K562 (cell line): ENCODE measurements at regions not wholly inside any gene's neighbourhood (a gene's known extent, or its start where the extent isn't known, plus 50 kb on each side); places are given as distances from the start of the nearest gene placed in this dataset.

Experiments used
- ATAC-seq: fragments of 200-7000 bp; cut with Tn5 transposase; 3 replicates; pipeline ENCODE4 v1.9.1; 2020; ENCODE audit warnings: moderate library complexity
- BruUV-seq: library from RNA; stranded (reverse); fragments of 400-500 nt; replicated peaks from 2 replicates; lab custom pipeline; 2021; lab: Mats Ljungman, UMichigan
- CTCF ChIA-PET: fragments of 300-600 bp; formaldehyde crosslinking; extraction: SDS; loops from one replicate; lab custom pipeline; 2021; ENCODE audit warnings: low intra/inter-chr PET ratio; lab: Yijun Ruan, JAX
- POLR2A ChIA-PET: fragments of 300-600, 350-650 bp; sonication (Branson Sonifier 250); formaldehyde crosslinking; extraction: SDS; loops from one replicate; lab custom pipeline; 2021; ENCODE audit warnings: antibody characterized with exemption, inconsistent platforms; lab: Yijun Ruan, JAX
- DNase-seq, 4 experiments: peaks; one replicate each; pipeline versions ENCODE4 v3.0.0 to v3.0.0-alpha.2; 2011 to 2018; ENCODE audit warnings: low spot score in 3 of 4, mixed read lengths in 3 of 4; ENCODE audit errors: extremely low read depth in 1 of 4
- FAIRE-seq: peaks from 2 replicates; lab custom pipeline; 2011; peaks lifted over from hg19 to GRCh38; lab: Jason Lieb, UNC
- H2AFZ ChIP-seq: 2 replicates; pipeline ENCODE4 v1.6.0; 2011; ENCODE audit warnings: low read depth, low read length, control low read depth, inconsistent platforms
- H3K27ac ChIP-seq: fragments of 200-600 bp; 3 replicates; pipeline ENCODE4 v1.8.0; 2011; ENCODE audit warnings: low read depth, mild to moderate bottlenecking, control low read depth, inconsistent platforms, low read length, moderate library complexity, mixed read lengths; ENCODE audit errors: extremely low read depth
- H3K27me3 ChIP-seq, 2 experiments: fragments of 300-600 bp in 1 of 2; 2 replicates in 1 of 2; 3 replicates in 1 of 2; pipeline versions ENCODE4 v1.6.0 to v1.8.0; 2011; ENCODE audit warnings: inconsistent platforms in 2 of 2, low read length in 2 of 2, mild to moderate bottlenecking in 1 of 2, mixed read lengths in 1 of 2, moderate library complexity in 1 of 2; ENCODE audit not compliant: control insufficient read depth in 2 of 2, insufficient read depth in 2 of 2
- H3K36me3 ChIP-seq: fragments of 300-600 bp; 3 replicates; pipeline ENCODE4 v1.8.0; 2011; ENCODE audit warnings: mild to moderate bottlenecking, low read length, inconsistent platforms; ENCODE audit not compliant: control insufficient read depth, insufficient read depth
- H3K4me1 ChIP-seq, 2 experiments: fragments of 200-600 bp in 1 of 2; replicated peaks in 1 of 2; 2 replicates in 1 of 2; 3 replicates in 1 of 2; pipeline versions ENCODE4 v1.5.1 to v1.8.0; 2011; ENCODE audit warnings: inconsistent platforms in 2 of 2, low read length in 2 of 2, mild to moderate bottlenecking in 1 of 2, mixed read lengths in 1 of 2, moderate library complexity in 1 of 2; ENCODE audit not compliant: control insufficient read depth in 2 of 2, insufficient read depth in 2 of 2
- H3K4me2 ChIP-seq: 2 replicates; pipeline ENCODE4 v1.6.1; 2011; ENCODE audit warnings: low read length, control low read depth, inconsistent platforms, mixed read lengths; ENCODE audit not compliant: insufficient read depth
- H3K4me3 ChIP-seq: fragments of 200-600 bp; sonication (generic), shearing (Covaris generic); 2 replicates; pipeline ENCODE4 v1.5.1; 2016; ENCODE audit warnings: control low read depth, inconsistent platforms
- H3K79me2 ChIP-seq: fragments of 200-600 bp; 3 replicates; pipeline ENCODE4 v1.8.0; 2011; ENCODE audit warnings: low read length, inconsistent platforms; ENCODE audit not compliant: control insufficient read depth, insufficient read depth
- H3K9ac ChIP-seq, 2 experiments: 2 replicates each; pipeline versions ENCODE4 v1.6.0 to v1.6.1; 2011; ENCODE audit warnings: low read depth in 2 of 2, low read length in 2 of 2, control low read depth in 1 of 2, inconsistent platforms in 1 of 2, mild to moderate bottlenecking in 1 of 2, mixed read lengths in 1 of 2; ENCODE audit not compliant: insufficient read depth in 1 of 2
- H3K9me1 ChIP-seq: one replicate; pipeline ENCODE4 v1.6.0; 2011; ENCODE audit warnings: inconsistent platforms, mild to moderate bottlenecking, low read length, moderate library complexity; ENCODE audit not compliant: control insufficient read depth, insufficient read depth
- H3K9me3 ChIP-seq: replicated peaks from 2 replicates; pipeline ENCODE4 v1.5.1; 2011; ENCODE audit warnings: low read depth, low read length, inconsistent platforms; ENCODE audit not compliant: control insufficient read depth, insufficient read depth
- H4K20me1 ChIP-seq: replicated peaks from 2 replicates; pipeline ENCODE4 v1.6.1; 2011; ENCODE audit warnings: low read length, inconsistent platforms, mixed read lengths; ENCODE audit not compliant: control insufficient read depth, insufficient read depth
- EZH2 ChIP-seq: IDR thresholded peaks from 2 replicates; pipeline ENCODE4 v1.6.1; 2012; ENCODE audit warnings: low read depth, mild to moderate bottlenecking, inconsistent platforms, low read length, borderline replicate concordance
- KLF10 ChIP-seq: fragments of 250-450 bp; sonication (Bioruptor Pico); IDR thresholded peaks from 2 replicates; pipeline ENCODE4 v1.6.1; 2021; ENCODE audit warnings: matching md5 sums
- PHF21A ChIP-seq: fragments of 450-650 bp; IDR thresholded peaks from 2 replicates; pipeline ENCODE4 v1.6.1; 2017; ENCODE audit warnings: low read depth, borderline replicate concordance
- SLC30A9 ChIP-seq: fragments of 250-450 bp; sonication (Bioruptor Pico); IDR thresholded peaks from 2 replicates; pipeline ENCODE4 v1.8.0; 2022; ENCODE audit warnings: mild to moderate bottlenecking, moderate library complexity
- TEAD4 ChIP-seq, 2 experiments: sonication (generic) in 1 of 2; formaldehyde crosslinking in 1 of 2; IDR thresholded peaks; 2 replicates each; pipeline versions ENCODE4 v1.6.1 to v1.8.0; 2012 to 2022; ENCODE audit warnings: borderline replicate concordance in 1 of 2, inconsistent platforms in 1 of 2, low read length in 1 of 2, mild to moderate bottlenecking in 1 of 2, missing genetic modification reagents in 1 of 2
- ZNF282 ChIP-seq: sonication (generic); formaldehyde crosslinking; IDR thresholded peaks from 2 replicates; pipeline ENCODE4 v1.8.1; 2023; ENCODE audit warnings: missing genetic modification reagents
- ZNF445 ChIP-seq: fragments of 250-450 bp; sonication (Bioruptor Pico); IDR thresholded peaks from 2 replicates; pipeline ENCODE4 v1.4.0; 2020; ENCODE audit warnings: low read depth, mild to moderate bottlenecking, moderate library complexity
- ZNF77 ChIP-seq: fragments of 250-450 bp; sonication (Bioruptor Pico); IDR thresholded peaks from 2 replicates; pipeline ENCODE4 v1.5.0; 2020
- in situ Hi-C: fragments of 300-500 bp; cut with MboI; formaldehyde crosslinking; loops from 4 replicates; pipeline ENCODE4 v1.15.0; 2018; ENCODE audit warnings: inconsistent platforms, mixed read lengths
- intact Hi-C: fragments of 100-400 bp; cut with micrococcal nuclease; formaldehyde crosslinking; loops from 2 replicates; pipeline ENCODE4 v1.14.2; 2022
- TF ChIP-seq, protein P1 (sequence below): fragments of 450-650 bp; IDR thresholded peaks from 2 replicates; pipeline ENCODE4 v1.6.1; 2016; ENCODE audit warnings: mild to moderate bottlenecking, moderate library complexity
- TF ChIP-seq, protein P2 (sequence below): fragments of 450-650 bp; IDR thresholded peaks from 2 replicates; pipeline ENCODE4 v1.6.1; 2014; ENCODE audit warnings: low read depth, mild to moderate bottlenecking, moderate library complexity, borderline replicate concordance

DNA sequence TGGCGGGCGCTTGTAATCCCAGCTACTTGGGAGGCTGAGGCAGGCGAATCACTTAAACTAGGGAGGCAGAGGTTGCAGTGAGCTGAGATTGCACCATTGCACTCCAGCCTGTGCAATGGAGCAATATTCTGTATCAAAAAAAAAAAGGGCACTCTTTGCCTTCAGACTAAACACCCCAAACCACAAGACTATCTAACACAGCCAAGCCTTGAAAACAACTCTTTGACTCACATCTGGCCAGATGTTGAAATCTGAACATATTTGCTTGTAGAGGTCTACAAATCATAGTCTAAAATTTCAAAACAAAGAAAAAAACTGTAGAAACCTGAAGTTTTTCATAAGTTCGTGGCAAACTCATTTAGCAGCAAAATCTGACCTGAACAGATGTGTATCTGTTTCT lies 94.9 kb downstream of the FAM161A start (continued):
- peak; percentile 46; the same call in 1 of the 2 replicates for TF ChIP-seq TEAD4 (IDR thresholded peaks at IDR 0.05; ENCODE audit: low read length)
- TF ChIP-seq TEAD4 (CRISPR knock-in tag; IDR thresholded peaks at IDR 0.05; ENCODE audit: borderline replicate concordance): no peak
- TF ChIP-seq EZH2: no peak
- TF ChIP-seq KLF10: no peak
- TF ChIP-seq, all 486 proteins: peak for 10

DNA sequence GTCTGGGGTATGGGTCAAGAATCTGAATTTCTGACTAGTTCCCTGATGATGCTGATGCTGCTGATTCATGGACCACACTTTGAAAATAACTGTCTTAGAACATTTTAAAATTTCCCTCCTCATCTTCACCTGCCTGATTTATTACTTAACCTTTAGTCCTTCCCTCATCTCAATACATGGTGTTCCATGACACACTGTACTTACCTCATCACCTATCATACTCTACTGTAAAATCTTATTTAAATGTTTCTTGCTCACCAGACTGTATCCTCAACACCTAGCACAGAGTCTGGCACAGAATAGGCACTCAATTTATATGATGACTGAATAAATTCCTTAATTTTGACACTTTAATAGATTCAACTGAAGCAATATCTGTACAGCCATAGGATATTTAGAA lies 95.7 kb downstream of the FAM161A start:
- H2AFZ ChIP-seq: no peak overlapping the region
- POLR2A ChIA-PET: no interaction called here
- ATAC-seq: no peak
- no peaks in the 10 kb centered on the region for H3K9me1 ChIP-seq
- no peak for FAIRE-seq
- no peak overlapping the region for H3K27ac ChIP-seq
- no TSS peak for BruUV-seq
- H3K36me3 ChIP-seq: no peaks in the 10 kb centered on the region
- H3K79me2 ChIP-seq: peaks cover 6% of the 10 kb centered on the region; the same call in 2 of the 3 replicates
- in situ Hi-C loops: no loop called here
- intact Hi-C loops: no loop called here
- no peak overlapping the region for H3K9ac ChIP-seq
- no peaks in the 10 kb centered on the region for H3K4me1 ChIP-seq
- DNase-seq: no peak
- H3K9me3 ChIP-seq: no peaks in the 10 kb centered on the region
- no peaks in the 10 kb centered on the region for H4K20me1 ChIP-seq
- H3K27me3 ChIP-seq: no peaks in the 10 kb centered on the region
- no peak overlapping the region for H3K4me2 ChIP-seq
- H3K4me3 ChIP-seq: no peak overlapping the region
- CTCF ChIA-PET: no interaction called here
- no peak for TF ChIP-seq SLC30A9 (CRISPR knock-in tag)
- no peak for TF ChIP-seq PHF21A
- TF ChIP-seq, protein P1, sequence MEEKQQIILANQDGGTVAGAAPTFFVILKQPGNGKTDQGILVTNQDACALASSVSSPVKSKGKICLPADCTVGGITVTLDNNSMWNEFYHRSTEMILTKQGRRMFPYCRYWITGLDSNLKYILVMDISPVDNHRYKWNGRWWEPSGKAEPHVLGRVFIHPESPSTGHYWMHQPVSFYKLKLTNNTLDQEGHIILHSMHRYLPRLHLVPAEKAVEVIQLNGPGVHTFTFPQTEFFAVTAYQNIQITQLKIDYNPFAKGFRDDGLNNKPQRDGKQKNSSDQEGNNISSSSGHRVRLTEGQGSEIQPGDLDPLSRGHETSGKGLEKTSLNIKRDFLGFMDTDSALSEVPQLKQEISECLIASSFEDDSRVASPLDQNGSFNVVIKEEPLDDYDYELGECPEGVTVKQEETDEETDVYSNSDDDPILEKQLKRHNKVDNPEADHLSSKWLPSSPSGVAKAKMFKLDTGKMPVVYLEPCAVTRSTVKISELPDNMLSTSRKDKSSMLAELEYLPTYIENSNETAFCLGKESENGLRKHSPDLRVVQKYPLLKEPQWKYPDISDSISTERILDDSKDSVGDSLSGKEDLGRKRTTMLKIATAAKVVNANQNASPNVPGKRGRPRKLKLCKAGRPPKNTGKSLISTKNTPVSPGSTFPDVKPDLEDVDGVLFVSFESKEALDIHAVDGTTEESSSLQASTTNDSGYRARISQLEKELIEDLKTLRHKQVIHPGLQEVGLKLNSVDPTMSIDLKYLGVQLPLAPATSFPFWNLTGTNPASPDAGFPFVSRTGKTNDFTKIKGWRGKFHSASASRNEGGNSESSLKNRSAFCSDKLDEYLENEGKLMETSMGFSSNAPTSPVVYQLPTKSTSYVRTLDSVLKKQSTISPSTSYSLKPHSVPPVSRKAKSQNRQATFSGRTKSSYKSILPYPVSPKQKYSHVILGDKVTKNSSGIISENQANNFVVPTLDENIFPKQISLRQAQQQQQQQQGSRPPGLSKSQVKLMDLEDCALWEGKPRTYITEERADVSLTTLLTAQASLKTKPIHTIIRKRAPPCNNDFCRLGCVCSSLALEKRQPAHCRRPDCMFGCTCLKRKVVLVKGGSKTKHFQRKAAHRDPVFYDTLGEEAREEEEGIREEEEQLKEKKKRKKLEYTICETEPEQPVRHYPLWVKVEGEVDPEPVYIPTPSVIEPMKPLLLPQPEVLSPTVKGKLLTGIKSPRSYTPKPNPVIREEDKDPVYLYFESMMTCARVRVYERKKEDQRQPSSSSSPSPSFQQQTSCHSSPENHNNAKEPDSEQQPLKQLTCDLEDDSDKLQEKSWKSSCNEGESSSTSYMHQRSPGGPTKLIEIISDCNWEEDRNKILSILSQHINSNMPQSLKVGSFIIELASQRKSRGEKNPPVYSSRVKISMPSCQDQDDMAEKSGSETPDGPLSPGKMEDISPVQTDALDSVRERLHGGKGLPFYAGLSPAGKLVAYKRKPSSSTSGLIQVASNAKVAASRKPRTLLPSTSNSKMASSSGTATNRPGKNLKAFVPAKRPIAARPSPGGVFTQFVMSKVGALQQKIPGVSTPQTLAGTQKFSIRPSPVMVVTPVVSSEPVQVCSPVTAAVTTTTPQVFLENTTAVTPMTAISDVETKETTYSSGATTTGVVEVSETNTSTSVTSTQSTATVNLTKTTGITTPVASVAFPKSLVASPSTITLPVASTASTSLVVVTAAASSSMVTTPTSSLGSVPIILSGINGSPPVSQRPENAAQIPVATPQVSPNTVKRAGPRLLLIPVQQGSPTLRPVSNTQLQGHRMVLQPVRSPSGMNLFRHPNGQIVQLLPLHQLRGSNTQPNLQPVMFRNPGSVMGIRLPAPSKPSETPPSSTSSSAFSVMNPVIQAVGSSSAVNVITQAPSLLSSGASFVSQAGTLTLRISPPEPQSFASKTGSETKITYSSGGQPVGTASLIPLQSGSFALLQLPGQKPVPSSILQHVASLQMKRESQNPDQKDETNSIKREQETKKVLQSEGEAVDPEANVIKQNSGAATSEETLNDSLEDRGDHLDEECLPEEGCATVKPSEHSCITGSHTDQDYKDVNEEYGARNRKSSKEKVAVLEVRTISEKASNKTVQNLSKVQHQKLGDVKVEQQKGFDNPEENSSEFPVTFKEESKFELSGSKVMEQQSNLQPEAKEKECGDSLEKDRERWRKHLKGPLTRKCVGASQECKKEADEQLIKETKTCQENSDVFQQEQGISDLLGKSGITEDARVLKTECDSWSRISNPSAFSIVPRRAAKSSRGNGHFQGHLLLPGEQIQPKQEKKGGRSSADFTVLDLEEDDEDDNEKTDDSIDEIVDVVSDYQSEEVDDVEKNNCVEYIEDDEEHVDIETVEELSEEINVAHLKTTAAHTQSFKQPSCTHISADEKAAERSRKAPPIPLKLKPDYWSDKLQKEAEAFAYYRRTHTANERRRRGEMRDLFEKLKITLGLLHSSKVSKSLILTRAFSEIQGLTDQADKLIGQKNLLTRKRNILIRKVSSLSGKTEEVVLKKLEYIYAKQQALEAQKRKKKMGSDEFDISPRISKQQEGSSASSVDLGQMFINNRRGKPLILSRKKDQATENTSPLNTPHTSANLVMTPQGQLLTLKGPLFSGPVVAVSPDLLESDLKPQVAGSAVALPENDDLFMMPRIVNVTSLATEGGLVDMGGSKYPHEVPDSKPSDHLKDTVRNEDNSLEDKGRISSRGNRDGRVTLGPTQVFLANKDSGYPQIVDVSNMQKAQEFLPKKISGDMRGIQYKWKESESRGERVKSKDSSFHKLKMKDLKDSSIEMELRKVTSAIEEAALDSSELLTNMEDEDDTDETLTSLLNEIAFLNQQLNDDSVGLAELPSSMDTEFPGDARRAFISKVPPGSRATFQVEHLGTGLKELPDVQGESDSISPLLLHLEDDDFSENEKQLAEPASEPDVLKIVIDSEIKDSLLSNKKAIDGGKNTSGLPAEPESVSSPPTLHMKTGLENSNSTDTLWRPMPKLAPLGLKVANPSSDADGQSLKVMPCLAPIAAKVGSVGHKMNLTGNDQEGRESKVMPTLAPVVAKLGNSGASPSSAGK: no peak
- TF ChIP-seq, protein P2, sequence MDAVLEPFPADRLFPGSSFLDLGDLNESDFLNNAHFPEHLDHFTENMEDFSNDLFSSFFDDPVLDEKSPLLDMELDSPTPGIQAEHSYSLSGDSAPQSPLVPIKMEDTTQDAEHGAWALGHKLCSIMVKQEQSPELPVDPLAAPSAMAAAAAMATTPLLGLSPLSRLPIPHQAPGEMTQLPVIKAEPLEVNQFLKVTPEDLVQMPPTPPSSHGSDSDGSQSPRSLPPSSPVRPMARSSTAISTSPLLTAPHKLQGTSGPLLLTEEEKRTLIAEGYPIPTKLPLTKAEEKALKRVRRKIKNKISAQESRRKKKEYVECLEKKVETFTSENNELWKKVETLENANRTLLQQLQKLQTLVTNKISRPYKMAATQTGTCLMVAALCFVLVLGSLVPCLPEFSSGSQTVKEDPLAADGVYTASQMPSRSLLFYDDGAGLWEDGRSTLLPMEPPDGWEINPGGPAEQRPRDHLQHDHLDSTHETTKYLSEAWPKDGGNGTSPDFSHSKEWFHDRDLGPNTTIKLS: no peak
- TF ChIP-seq ZNF445 (CRISPR knock-in tag): no peak
- TF ChIP-seq ZNF77: no peak
- TF ChIP-seq ZNF282: no peak
